ENCODE measurements at regions not wholly inside any gene's neighbourhood (a gene's known extent, or its start where the extent isn't known, plus 50 kb on each side); places are given as distances from the start of the nearest gene placed in this dataset.

GRCh38 chr1:79797487-79797886 is 791.0 kb upstream of the ADGRL4 start:
- intact Hi-C loops (cut with DNase I), result no loop called here
- H3K27ac ChIP-seq, result no peak overlapping the region
- H3K4me1 ChIP-seq (replicated peaks in 1 of 2), result no peaks in the 10 kb centered on the region
- H3K27me3 ChIP-seq, result no peaks in the 10 kb centered on the region
- 89 to 93% (median 91%) methylated on average over 3 of the region's 3 CpGs for WGBS, 4 donors
- H3K36me3 ChIP-seq (replicated peaks in 1 of 2), result no peaks in the 10 kb centered on the region
- no peak for DNase-seq
- no peak overlapping the region for H3K4me3 ChIP-seq
- H3K9me3 ChIP-seq (replicated peaks in 1 of 3), result no peaks in the 10 kb centered on the region
- TF ChIP-seq POLR2A (IDR thresholded peaks at IDR 0.05), result no peak
- TF ChIP-seq CTCF (IDR thresholded peaks at IDR 0.05), result no peak

GRCh38 chr1:79796434-79796833 is 789.9 kb upstream of the ADGRL4 start:
- 24 to 91% (median 53%) methylated on average over 1 of the region's 1 CpG for WGBS, 4 donors
- Histone ChIP-seq H3K9me3 (replicated peaks in 1 of 3) (no peaks in the 10 kb centered on the region), H3K27ac (no peak overlapping the region), H3K27me3 (no peaks in the 10 kb centered on the region), H3K36me3 (replicated peaks in 1 of 2) (no peaks in the 10 kb centered on the region), H3K4me1 (replicated peaks in 1 of 2) (no peaks in the 10 kb centered on the region), H3K4me3 (no peak overlapping the region)
- intact Hi-C loops (cut with DNase I), result no loop called here
- no peak for TF ChIP-seq CTCF (IDR thresholded peaks at IDR 0.05)
- no peak for TF ChIP-seq POLR2A (IDR thresholded peaks at IDR 0.05)
- DNase-seq, result no peak

GRCh38 chr1:79792219-79792930 is 785.8 kb upstream of the ADGRL4 start:
- H3K27me3 ChIP-seq, result no peaks in the 10 kb centered on the region

More at GRCh38 chr1:79792219-79792930, 785.8 kb upstream of the ADGRL4 start:
- no peak for DNase-seq
- H3K9me3 ChIP-seq (replicated peaks in 1 of 3), result no peaks in the 10 kb centered on the region
- intact Hi-C loops (cut with DNase I), result no loop called here
- no peaks in the 10 kb centered on the region for H3K4me1 ChIP-seq (replicated peaks in 1 of 2)
- H3K27ac ChIP-seq, result no peak overlapping the region
- 36 to 53% (median 41%) methylated on average over 4 of the region's 4 CpGs for WGBS, 4 donors
- no peak overlapping the region for H3K4me3 ChIP-seq
- no peaks in the 10 kb centered on the region for H3K36me3 ChIP-seq (replicated peaks in 1 of 2)
- TF ChIP-seq POLR2A (IDR thresholded peaks at IDR 0.05) (no peak), CTCF (IDR thresholded peaks at IDR 0.05) (no peak)

All from adrenal gland (tissue), 9 donors.